ENCODE measurements at regions not wholly inside any gene's neighbourhood (a gene's known extent, or its start where the extent isn't known, plus 50 kb on each side); places are given as distances from the start of the nearest gene placed in this dataset.
A peak's percentile ranks its signal among the peaks of the same experiment; 100 is the strongest.
"Not testable (repeated sequence)": the region's sequence is repeated elsewhere in the genome, so short reads cannot be mapped to it uniquely, and the experiment has no call there.

GRCh38 chr9:124084087-124084486 lies 72.5 kb downstream of the LHX2 start:
- no peak for FAIRE-seq
- no peak for DNase-seq (ENCODE audit: extremely low spot score, insufficient read length, low read depth)

DNA sequence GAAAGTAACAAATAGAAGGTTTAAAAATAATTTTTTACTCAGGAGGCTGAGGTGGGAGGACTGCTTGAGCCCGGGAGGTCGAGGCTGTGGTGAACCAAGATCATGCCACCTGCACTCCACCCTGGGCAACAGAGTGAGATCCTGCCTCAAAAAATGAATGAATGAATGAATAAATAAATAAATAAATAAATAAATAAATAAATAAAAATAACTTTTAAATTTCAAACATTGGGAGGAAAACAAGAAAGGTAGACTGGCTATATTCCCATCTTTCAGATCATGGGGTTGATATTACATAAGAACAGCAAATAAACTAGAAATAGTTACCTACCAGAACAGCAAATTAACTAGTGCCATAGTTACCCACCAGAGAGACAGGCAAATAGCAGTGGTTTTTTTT lies 75.7 kb downstream of the LHX2 start:
- no peak for FAIRE-seq
- no peak for DNase-seq (ENCODE audit: extremely low spot score, insufficient read length, low read depth)

GRCh38 chr9:124088476-124088837 lies 76.9 kb downstream of the LHX2 start:
- no peak for FAIRE-seq

GRCh38 chr9:124089631-124090488 lies 78.3 kb downstream of the LHX2 start:
- peak; percentile 84 for FAIRE-seq
- DNase-seq (ENCODE audit: extremely low spot score, insufficient read length, low read depth) = peak; percentile 45

More at GRCh38 chr9:124088476-124088837, 76.9 kb downstream of the LHX2 start:
- no peak for DNase-seq (ENCODE audit: extremely low spot score, insufficient read length, low read depth)

DNA sequence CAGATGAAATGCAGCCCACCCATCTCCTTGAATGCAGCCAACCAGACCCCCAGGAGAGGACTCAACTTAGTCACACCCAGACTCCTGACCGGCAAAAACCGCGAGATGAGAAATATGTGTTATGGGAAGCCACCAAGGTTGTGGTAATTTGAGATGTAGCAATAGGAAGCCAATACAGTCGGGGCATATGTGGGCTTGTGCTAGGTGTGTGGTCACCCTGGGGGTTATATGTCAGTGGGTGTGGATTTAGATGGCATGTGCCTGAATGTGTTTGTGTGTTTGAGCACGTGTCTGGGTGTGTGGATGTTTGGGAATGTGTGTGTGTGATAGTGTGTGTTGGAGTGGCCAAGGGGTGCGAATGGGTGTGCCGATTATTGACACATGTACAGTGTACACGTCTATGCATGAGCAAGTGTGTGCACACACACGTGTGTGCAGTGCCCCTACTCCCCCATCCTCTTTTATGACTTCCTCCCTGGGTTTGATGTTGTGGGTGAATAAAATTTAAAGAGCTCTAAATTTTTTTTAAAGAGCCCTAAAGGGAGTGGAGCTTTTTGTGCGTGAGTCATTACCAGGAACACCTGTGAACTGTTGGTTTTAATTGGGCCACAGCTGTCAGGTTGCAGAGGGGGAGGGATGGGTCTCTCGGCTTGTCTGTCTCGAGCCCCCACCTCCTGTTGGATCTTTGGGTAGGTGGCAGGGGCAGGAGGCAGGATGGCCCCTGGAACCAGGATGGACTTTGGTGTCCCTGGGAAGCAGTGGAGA lies 86.8 kb downstream of the LHX2 start:
- no peak for FAIRE-seq
- no peak for DNase-seq (ENCODE audit: extremely low spot score, insufficient read length, low read depth)

DNA sequence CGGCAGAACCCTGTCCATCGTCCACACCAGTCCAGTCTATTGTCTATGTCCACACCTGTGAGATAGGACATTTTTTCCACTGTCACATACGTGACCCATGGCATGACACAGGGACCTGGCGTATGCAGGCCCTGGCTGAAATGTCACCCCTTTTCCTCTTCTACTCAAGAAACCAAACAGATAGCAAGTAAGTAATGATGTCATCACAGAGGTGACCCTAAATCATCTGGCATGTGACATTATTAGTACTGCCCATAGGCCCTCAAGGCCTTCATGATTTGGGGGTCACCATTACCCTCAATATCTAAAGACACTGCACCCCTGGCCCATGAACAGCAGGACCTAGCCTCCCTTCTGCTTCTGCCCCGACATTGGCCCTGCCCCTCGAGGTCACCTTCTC lies 88.3 kb downstream of the LHX2 start:
- DNase-seq (ENCODE audit: extremely low spot score, insufficient read length, low read depth) = no peak
- FAIRE-seq = no peak

DNA sequence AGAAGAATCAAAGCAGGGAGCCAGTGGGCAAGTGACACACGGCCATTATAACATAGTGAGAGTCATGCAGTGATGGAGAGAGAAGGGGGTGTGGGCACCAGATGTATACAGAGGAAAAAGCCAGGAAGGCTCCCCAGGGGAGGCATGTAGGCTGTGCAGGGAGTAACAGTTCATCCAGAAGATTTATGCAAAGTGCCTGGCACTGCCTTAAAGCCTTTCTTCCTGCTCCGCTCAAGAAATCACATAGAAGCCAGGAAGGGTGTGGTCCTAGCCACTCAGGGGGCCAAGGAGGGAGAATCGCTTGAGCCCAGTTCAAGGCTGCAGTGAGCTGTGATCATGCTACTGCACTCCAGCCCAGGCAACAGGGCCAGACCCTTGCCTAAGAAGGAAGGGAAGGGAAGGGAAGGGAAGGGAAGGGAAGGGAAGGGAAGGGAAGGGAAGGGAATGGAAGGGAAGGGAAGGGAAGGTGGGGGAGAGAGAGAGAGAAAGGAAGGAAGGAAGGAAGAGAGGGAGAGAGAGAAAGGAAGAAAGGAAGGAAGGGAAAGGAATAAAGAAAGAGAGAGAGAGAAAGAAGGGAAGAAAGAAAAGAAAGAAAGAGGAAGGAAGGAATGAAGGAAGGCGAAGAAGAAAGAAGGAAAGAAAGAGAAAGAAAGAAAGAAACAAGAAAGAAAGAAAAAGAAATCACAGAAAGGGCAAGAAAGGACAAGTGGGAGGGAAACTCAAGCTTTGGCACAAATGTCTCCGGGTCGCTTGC lies 89.8 kb downstream of the LHX2 start:
- FAIRE-seq (no peak), DNase-seq (ENCODE audit: extremely low spot score, insufficient read length, low read depth) (no peak)

GRCh38 chr9:124101969-124102345 lies 90.4 kb downstream of the LHX2 start:
- FAIRE-seq (no peak), DNase-seq (ENCODE audit: extremely low spot score, insufficient read length, low read depth) (no peak)

DNA sequence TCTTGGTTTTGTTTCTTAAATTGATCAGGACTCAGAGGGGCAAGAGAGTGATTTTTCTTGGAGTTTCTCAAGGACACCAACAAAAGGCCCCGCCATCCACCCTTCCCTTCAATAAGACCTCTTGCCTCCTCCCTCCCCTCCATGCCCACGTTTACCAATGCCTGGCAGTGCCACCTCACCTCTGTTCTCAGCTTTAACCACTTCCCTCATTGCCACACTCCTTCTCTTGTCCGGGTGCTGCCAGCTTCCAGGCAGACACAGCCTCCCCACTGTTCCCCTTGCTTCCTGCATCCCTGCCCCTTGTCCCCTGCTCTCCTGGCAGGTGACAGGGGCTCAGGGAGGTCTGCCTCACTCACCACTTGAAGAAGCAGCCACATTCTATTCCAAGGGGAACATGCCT lies 90.8 kb downstream of the LHX2 start:
- DNase-seq (ENCODE audit: extremely low spot score, insufficient read length, low read depth) = no peak
- no peak for FAIRE-seq

- FAIRE-seq (no peak), DNase-seq (ENCODE audit: extremely low spot score, insufficient read length, low read depth) (no peak)
Observed at GRCh38 chr9:124105266-124105665, 93.7 kb downstream of the LHX2 start.

- FAIRE-seq = no peak
- no peak for DNase-seq (ENCODE audit: extremely low spot score, insufficient read length, low read depth)
Observed at GRCh38 chr9:124108216-124108615, 96.6 kb downstream of the LHX2 start.

GRCh38 chr9:124110307-124110915 lies 98.8 kb downstream of the LHX2 start:
- DNase-seq (ENCODE audit: extremely low spot score, insufficient read length, low read depth) (peak; percentile 32), FAIRE-seq (no peak)

DNA sequence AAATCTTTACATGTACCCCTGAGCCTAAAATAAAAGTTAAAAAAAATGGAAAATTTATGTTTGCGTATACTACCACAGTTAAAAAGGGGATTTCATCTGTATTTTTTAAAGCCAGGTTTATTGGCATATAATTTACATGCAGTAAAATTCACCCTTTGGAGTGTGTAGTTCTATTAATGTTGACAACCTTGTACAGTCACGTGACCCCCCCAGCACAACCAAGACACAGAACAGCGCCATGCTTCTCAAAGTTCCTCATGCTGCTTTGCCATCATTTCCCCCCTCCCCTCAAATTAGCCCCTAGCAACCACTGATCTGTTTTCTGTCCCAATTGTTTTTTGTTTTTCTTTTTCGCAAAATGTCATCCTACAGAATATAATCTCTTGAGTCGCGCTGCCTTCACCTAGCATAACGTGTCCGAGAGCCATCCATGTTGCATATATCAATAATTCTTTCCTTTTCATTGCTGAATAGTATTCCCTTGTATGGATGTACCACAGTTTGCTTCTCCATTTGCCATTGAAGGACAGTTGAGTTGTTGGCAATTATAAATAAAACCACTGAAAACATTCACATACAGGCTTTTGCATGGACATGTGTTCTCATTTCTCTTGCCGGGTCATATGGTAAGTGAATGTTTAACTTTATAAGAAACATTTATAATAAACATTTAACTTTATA lies 105.3 kb downstream of the LHX2 start:
- no peak for DNase-seq (ENCODE audit: extremely low spot score, insufficient read length, low read depth)
- no peak for FAIRE-seq

GRCh38 chr9:124118894-124119293 lies 107.3 kb downstream of the LHX2 start:
- FAIRE-seq = no peak

DNA sequence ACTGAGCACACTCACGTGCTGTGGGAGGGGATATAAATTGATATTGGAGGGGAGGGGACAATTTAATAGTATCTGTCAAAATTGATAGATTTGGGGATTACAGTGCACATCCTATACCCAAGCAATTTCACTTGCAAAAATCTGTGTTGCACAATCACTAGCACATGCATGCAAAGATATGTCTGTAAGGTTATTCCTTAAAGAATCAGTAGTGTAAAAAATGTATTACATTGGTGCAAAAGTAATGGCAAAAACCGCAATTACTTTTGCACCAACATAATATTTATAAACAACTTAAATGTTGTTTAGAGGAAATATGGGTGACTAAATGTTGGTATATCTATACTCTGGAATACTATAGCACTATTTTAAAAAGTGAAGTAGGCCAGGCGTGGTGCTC lies 108.7 kb downstream of the LHX2 start:
- no peak for FAIRE-seq
- no peak for DNase-seq (ENCODE audit: extremely low spot score, insufficient read length, low read depth)

More at GRCh38 chr9:124118894-124119293, 107.3 kb downstream of the LHX2 start:
- no peak for DNase-seq (ENCODE audit: extremely low spot score, insufficient read length, low read depth)

DNA sequence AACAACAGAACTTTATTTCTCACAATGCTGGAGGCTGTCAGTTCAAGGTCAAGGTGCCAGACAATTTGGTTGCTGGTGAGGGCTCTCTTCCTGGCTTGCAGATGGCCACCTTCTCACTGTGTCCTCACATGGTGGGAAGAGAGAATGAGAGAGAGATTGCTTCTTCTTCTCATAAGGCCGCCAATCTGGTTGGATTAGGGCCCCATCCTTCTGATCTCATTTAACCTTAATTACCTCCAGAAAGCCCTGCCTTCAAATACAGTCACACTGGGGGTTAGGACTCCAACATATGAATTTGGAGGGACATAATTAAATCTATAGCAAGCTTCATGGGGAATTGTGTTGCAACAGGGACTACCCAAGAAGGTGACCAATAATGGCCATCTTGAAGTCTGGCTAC lies 110.2 kb downstream of the LHX2 start:
- FAIRE-seq (no peak), DNase-seq (ENCODE audit: extremely low spot score, insufficient read length, low read depth) (no peak)

- no peak for FAIRE-seq
Observed at GRCh38 chr9:124122321-124122720, 110.8 kb downstream of the LHX2 start.

DNA sequence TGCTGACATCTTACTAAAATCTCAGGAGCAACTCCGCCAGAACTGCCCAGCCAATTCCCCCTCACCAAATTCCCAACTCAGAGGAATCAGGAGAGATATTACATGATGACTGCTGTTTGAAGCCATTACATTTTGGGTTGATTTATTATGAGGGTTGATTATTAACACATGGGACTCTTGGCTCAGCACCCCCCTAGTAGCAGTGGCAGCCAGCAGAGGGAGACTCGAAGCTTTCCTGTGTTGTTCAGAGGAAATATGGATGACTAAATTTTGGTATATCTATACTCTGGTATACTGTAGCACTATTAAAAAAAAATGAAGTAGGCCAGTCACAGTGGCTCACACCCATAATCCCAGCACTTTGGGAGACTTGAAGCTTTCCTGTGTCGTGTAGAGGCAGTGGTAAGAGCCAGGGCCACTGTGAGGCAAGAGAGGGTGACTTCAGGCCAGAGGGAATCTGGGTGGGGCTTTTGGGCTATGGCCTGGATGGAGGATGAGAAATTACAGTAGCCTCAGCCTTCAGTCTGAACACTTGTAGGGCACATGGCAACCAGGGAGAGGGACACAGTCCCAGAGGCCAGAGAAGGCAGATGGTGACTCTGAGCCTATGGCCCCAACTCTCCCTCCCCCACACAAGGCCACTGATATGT lies 111.4 kb downstream of the LHX2 start:
- DNase-seq (ENCODE audit: extremely low spot score, insufficient read length, low read depth) (no peak), FAIRE-seq (peak; percentile 12)

More at GRCh38 chr9:124122321-124122720, 110.8 kb downstream of the LHX2 start:
- no peak for DNase-seq (ENCODE audit: extremely low spot score, insufficient read length, low read depth)

DNA sequence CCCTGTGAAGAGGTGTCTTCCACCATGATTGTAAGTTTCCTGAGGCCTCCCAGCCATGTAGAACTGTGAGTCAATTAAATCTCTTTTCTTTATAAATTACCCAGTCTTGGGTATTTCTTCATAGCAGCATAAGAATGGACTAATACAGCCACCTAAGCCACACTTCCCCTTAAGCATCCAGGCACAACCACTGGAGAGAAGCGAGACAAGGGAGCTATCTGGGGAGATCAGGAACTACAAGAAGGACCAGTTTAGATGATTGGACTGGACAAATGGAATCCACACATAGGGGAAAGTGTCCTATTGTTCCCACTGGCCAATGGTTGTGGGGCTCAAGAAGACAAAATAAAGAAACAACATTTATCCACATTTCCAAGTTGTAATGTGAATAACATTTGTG lies 112.1 kb downstream of the LHX2 start:
- FAIRE-seq; DNase-seq (ENCODE audit: extremely low spot score, insufficient read length, low read depth): not testable (repeated sequence)
